SK-N-SH (cell line): ENCODE measurements at regions not wholly inside any gene's neighbourhood (a gene's known extent, or its start where the extent isn't known, plus 50 kb on each side); places are given as distances from the start of the nearest gene placed in this dataset.

ENCODE experiments used
- CTCF ChIA-PET: fragments of 300-600, 350-600 bp; formaldehyde crosslinking; extraction: SDS; loops from one replicate; lab custom pipeline; 2021; lab: Yijun Ruan, JAX
- POLR2A ChIA-PET: fragments of 350-600 bp; sonication (Branson Sonifier 250); formaldehyde crosslinking; extraction: SDS; loops from one replicate; lab custom pipeline; 2020; ENCODE audit warnings: antibody characterized with exemption, inconsistent platforms; lab: Yijun Ruan, JAX
- DNase-seq: peaks from one replicate; pipeline ENCODE4 v3.0.0; 2012
- H2AFZ ChIP-seq: fragments of 200-600 bp; sonication (generic); 2 replicates; pipeline ENCODE4 v1.8.1; 2016; ENCODE audit warnings: antibody characterized with exemption, mild to moderate bottlenecking, low read depth
- H3F3A ChIP-seq: fragments of 200-600 bp; sonication (generic); replicated peaks from 2 replicates; pipeline ENCODE3; 2016; ENCODE audit warnings: antibody characterized with exemption, mild to moderate bottlenecking; ENCODE audit not compliant: insufficient read depth
- H3K27ac ChIP-seq, 2 experiments: fragments of 200-500 bp in 1 of 2; fragments of 200-600 bp in 1 of 2; sonication (Bioruptor generic) in 1 of 2; sonication (generic), shearing (Covaris generic) in 1 of 2; 2 replicates each; pipeline versions ENCODE4 v1.5.1 to v1.6.1; 2014 to 2016; ENCODE audit warnings: low read depth in 2 of 2, inconsistent platforms in 1 of 2, low read length in 1 of 2, mild to moderate bottlenecking in 1 of 2, mixed read lengths in 1 of 2
- H3K27me3 ChIP-seq: fragments of 200-600 bp; sonication (generic), shearing (Covaris generic); 2 replicates; pipeline ENCODE4 v1.6.1; 2016; ENCODE audit warnings: mixed run types; ENCODE audit not compliant: insufficient read depth
- H3K36me3 ChIP-seq, 2 experiments: fragments of 200-500 bp in 1 of 2; fragments of 200-600 bp in 1 of 2; sonication (Bioruptor generic) in 1 of 2; sonication (generic) in 1 of 2; replicated peaks in 1 of 2; 2 replicates each; pipeline versions ENCODE3 to v1.5.1; 2014 to 2016; ENCODE audit warnings: low read length in 1 of 2, mild to moderate bottlenecking in 1 of 2; ENCODE audit not compliant: insufficient read depth in 2 of 2, control insufficient read depth in 1 of 2
- H3K4me1 ChIP-seq, 2 experiments: fragments of 200-500 bp in 1 of 2; fragments of 200-600 bp in 1 of 2; sonication (Bioruptor generic) in 1 of 2; sonication (generic), shearing (Covaris generic) in 1 of 2; 2 replicates each; pipeline versions ENCODE4 v1.5.1 to v1.6.1; 2014 to 2016; ENCODE audit warnings: low read depth in 1 of 2, low read length in 1 of 2, mixed run types in 1 of 2; ENCODE audit not compliant: insufficient read depth in 2 of 2, control insufficient read depth in 1 of 2
- H3K4me2 ChIP-seq: fragments of 200-600 bp; sonication (generic), shearing (Covaris generic); 2 replicates; pipeline ENCODE4 v1.6.1; 2017; ENCODE audit warnings: mixed run types
- H3K4me3 ChIP-seq, 2 experiments: fragments of 200-500 bp in 1 of 2; fragments of 200-600 bp in 1 of 2; sonication (Bioruptor generic) in 1 of 2; sonication (generic), shearing (Covaris generic) in 1 of 2; 2 replicates each; pipeline versions ENCODE4 v1.5.1 to v1.8.1; 2014 to 2016; ENCODE audit warnings: low read depth in 2 of 2, inconsistent platforms in 1 of 2, low read length in 1 of 2, mild to moderate bottlenecking in 1 of 2, mixed read lengths in 1 of 2, moderate library complexity in 1 of 2
- H3K79me2 ChIP-seq: fragments of 200-600 bp; sonication (generic); 2 replicates; pipeline ENCODE4 v1.8.1; 2017; ENCODE audit warnings: mild to moderate bottlenecking; ENCODE audit not compliant: insufficient read depth
- H3K9ac ChIP-seq: fragments of 200-600 bp; sonication (generic); 2 replicates; pipeline ENCODE4 v1.6.1; 2017; ENCODE audit warnings: mixed run types
- H3K9me2 ChIP-seq: fragments of 200-600 bp; sonication (generic); 2 replicates; pipeline ENCODE4 v1.6.1; 2017; ENCODE audit warnings: mixed run types
- H3K9me3 ChIP-seq: fragments of 200-600 bp; sonication (generic); 2 replicates; pipeline ENCODE4 v1.6.1; 2017; ENCODE audit warnings: mixed run types, mild to moderate bottlenecking, moderate library complexity
- H4K20me1 ChIP-seq: fragments of 200-600 bp; sonication (generic); 2 replicates; pipeline ENCODE4 v1.6.1; 2017; ENCODE audit warnings: mild to moderate bottlenecking, mixed run types; ENCODE audit not compliant: insufficient read depth
- ELF1 ChIP-seq: IDR thresholded peaks from 2 replicates; pipeline ENCODE4 v1.4.0; 2012
- EP300 ChIP-seq, 2 experiments: IDR thresholded peaks; 2 replicates each; pipeline versions ENCODE4 v1.4.0 to v1.6.1; 2012; ENCODE audit warnings: borderline replicate concordance in 1 of 2, low read depth in 1 of 2, low read length in 1 of 2
- GABPA ChIP-seq: IDR thresholded peaks from 2 replicates; pipeline ENCODE4 v1.4.0; 2012; ENCODE audit warnings: low read depth, mild to moderate bottlenecking
- JUND ChIP-seq: IDR thresholded peaks from 2 replicates; pipeline ENCODE4 v1.4.0; 2012
- MAX ChIP-seq: IDR thresholded peaks from 2 replicates; pipeline ENCODE4 v1.4.0; 2012; ENCODE audit warnings: low read depth
- NFIC ChIP-seq: IDR thresholded peaks from 2 replicates; pipeline ENCODE4 v1.4.0; 2012; ENCODE audit warnings: borderline replicate concordance
- PBX3 ChIP-seq: IDR thresholded peaks from 2 replicates; pipeline ENCODE4; 2012
- POLR2AphosphoS5 ChIP-seq: IDR thresholded peaks from 2 replicates; pipeline ENCODE4 v1.6.1; 2012; ENCODE audit warnings: low read depth, low read length
- SMC3 ChIP-seq: IDR thresholded peaks from 2 replicates; pipeline ENCODE4 v1.6.1; 2012; ENCODE audit warnings: low read depth, low read length, improper control_type of control experiment
- TCF12 ChIP-seq: IDR thresholded peaks from 2 replicates; pipeline ENCODE4 v1.4.0; 2012
- USF1 ChIP-seq: IDR thresholded peaks from 2 replicates; pipeline ENCODE4 v1.4.0; 2012; ENCODE audit warnings: low read depth, borderline replicate concordance
- ZBTB33 ChIP-seq: IDR thresholded peaks from 2 replicates; pipeline ENCODE4 v1.4.0; 2012; ENCODE audit warnings: low read depth, borderline replicate concordance
- WGBS: methylation state at CpG from one replicate; pipeline ENCODE4 v1.1.6; 2017; ENCODE audit warnings: low lambda C conversion rate; 5-methylcytosine and 5-hydroxymethylcytosine counted together

- no peaks in the 10 kb centered on the region for H3K27me3 ChIP-seq
- peak overlapping the region; percentile 78 for H3K4me2 ChIP-seq
- H3K4me3 ChIP-seq = no peak overlapping the region
- peak overlapping the region; percentile 73 for H3K9ac ChIP-seq
- no peak for DNase-seq
- POLR2A ChIA-PET = interaction anchor here (0.7 kb wide), 1 partner anchor 16 kb away, joined by 4 read pairs; no protein-coding TSS in a partner anchor
- peaks cover 38% of the 10 kb centered on the region; the same call in 1 of the 2 replicates for H3K79me2 ChIP-seq
- no peaks in the 10 kb centered on the region for H3K9me3 ChIP-seq
- H4K20me1 ChIP-seq = no peaks in the 10 kb centered on the region
- H3K4me1 ChIP-seq = peaks cover 68 to 72% of the 10 kb centered on the region in 2 experiments
- TF ChIP-seq EP300 (IDR thresholded peaks at IDR 0.05; ENCODE audit: borderline replicate concordance in 1 of 2, low read depth in 1 of 2, low read length in 1 of 2) (peak in 1 of 2 experiments; percentile 26; a peak in 1 of 4 replicates), POLR2AphosphoS5 (no peak), ELF1 (no peak), USF1 (no peak), MAX (no peak), JUND (no peak), SMC3 (no peak)
- TF ChIP-seq, all 33 proteins: peak for 1
- 80% methylated on average over 9 of the region's 10 CpGs for WGBS
- Histone ChIP-seq H2AFZ (no peak overlapping the region), H3K27ac (peak overlapping the region; percentile 95 to 96), H3F3A (peaks cover 50% of the 10 kb centered on the region), H3K36me3 (no peaks in the 10 kb centered on the region), H3K9me2 (no peaks in the 10 kb centered on the region)
- CTCF ChIA-PET = interaction anchor here (0.8 to 1.6 kb wide), 4 partner anchors 22 to 241 kb away, joined by 3 to 4 read pairs (median 4); no protein-coding TSS in a partner anchor
Observed at GRCh38 chr2:120936476-120937334, 201.0 kb downstream of the GLI2 start.

- Histone ChIP-seq H3K4me1 (peaks cover 64 to 81% of the 10 kb centered on the region in 2 experiments), H3K36me3 (no peaks in the 10 kb centered on the region), H3K27ac (peak overlapping the region; percentile 95 to 96), H4K20me1 (no peaks in the 10 kb centered on the region), H3K79me2 (peaks cover 29% of the 10 kb centered on the region; the same call in 1 of the 2 replicates), H3K4me2 (peak overlapping the region; percentile 78), H3K9ac (peak overlapping the region; percentile 73; the same call in 1 of the 2 replicates), H3K4me3 (no peak overlapping the region), H2AFZ (no peak overlapping the region), H3K27me3 (no peaks in the 10 kb centered on the region), H3K9me3 (no peaks in the 10 kb centered on the region), H3F3A (peaks cover 50% of the 10 kb centered on the region), H3K9me2 (no peaks in the 10 kb centered on the region)
- TF ChIP-seq TCF12 (peak; percentile 34; the same call in 1 of the 2 replicates), NFIC (peak; percentile 79), SMC3 (peak; percentile 11; the same call in 1 of the 2 replicates), PBX3 (peak; percentile 67), ZBTB33 (no peak), GABPA (no peak), EP300 (IDR thresholded peaks at IDR 0.05; ENCODE audit: borderline replicate concordance in 1 of 2, low read depth in 1 of 2, low read length in 1 of 2) (peak; percentile 17 to 35; a peak in 1 of 4 replicates)
- no peak for DNase-seq
- ChIA-PET CTCF (interaction anchor here (1.0 kb wide), 1 partner anchor 203 kb away, joined by 3 read pairs; no protein-coding TSS in a partner anchor), POLR2A (no interaction called here)
- WGBS = 32% methylated on average over 6 of the region's 6 CpGs
Observed at GRCh38 chr2:120937686-120938044, 202.0 kb downstream of the GLI2 start.
